H9 (cell line): ENCODE measurements at regions not wholly inside any gene's neighbourhood (a gene's known extent, or its start where the extent isn't known, plus 50 kb on each side); places are given as distances from the start of the nearest gene placed in this dataset.

Source experiments
- DNase-seq: peaks from one replicate; pipeline ENCODE4 v3.0.0-alpha.2; 2017
- H2AFZ ChIP-seq: one replicate; pipeline ENCODE4 v1.6.1; 2013; ENCODE audit warnings: mild to moderate bottlenecking, low read length, control low read depth, moderate library complexity
- H2AK5ac ChIP-seq: 2 replicates; pipeline ENCODE4 v1.6.1; 2013; ENCODE audit warnings: low read length, control low read depth, mixed read lengths; ENCODE audit not compliant: insufficient read length
- H2BK120ac ChIP-seq: one replicate; pipeline ENCODE4 v1.6.1; 2013; ENCODE audit warnings: low read depth, mild to moderate bottlenecking, low read length, control low read depth, inconsistent platforms; ENCODE audit not compliant: poor library complexity, severe bottlenecking
- H2BK12ac ChIP-seq: 2 replicates; pipeline ENCODE4 v1.6.1; 2013; ENCODE audit warnings: low read length, control low read depth, mixed read lengths, low read depth; ENCODE audit not compliant: insufficient read length
- H2BK15ac ChIP-seq: 2 replicates; pipeline ENCODE4 v1.6.1; 2013; ENCODE audit warnings: low read depth, low read length, control low read depth
- H2BK20ac ChIP-seq: one replicate; pipeline ENCODE4 v1.6.1; 2013; ENCODE audit warnings: low read depth, mild to moderate bottlenecking, low read length, control low read depth, inconsistent platforms; ENCODE audit not compliant: poor library complexity, severe bottlenecking
- H2BK5ac ChIP-seq: 2 replicates; pipeline ENCODE4 v1.6.1; 2013; ENCODE audit warnings: low read length, control low read depth, mixed read lengths; ENCODE audit not compliant: insufficient read length
- H3K14ac ChIP-seq: 2 replicates; pipeline ENCODE4 v1.6.1; 2013; ENCODE audit warnings: low read length, control low read depth; ENCODE audit not compliant: insufficient read depth
- H3K18ac ChIP-seq: 2 replicates; pipeline ENCODE4 v1.6.1; 2013; ENCODE audit warnings: low read depth, mild to moderate bottlenecking, mixed read lengths, low read length, control low read depth; ENCODE audit not compliant: insufficient read length
- H3K23ac ChIP-seq: 2 replicates; pipeline ENCODE4 v1.6.1; 2013; ENCODE audit warnings: low read length, control low read depth, mixed read lengths, low read depth; ENCODE audit not compliant: insufficient read length
- H3K23me2 ChIP-seq: 2 replicates; pipeline ENCODE4 v1.6.1; 2013; ENCODE audit warnings: low read depth, mild to moderate bottlenecking, mixed read lengths, low read length, control low read depth; ENCODE audit not compliant: insufficient read length, poor library complexity, severe bottlenecking
- H3K27ac ChIP-seq: 2 replicates; pipeline ENCODE4 v1.5.1; 2013; ENCODE audit warnings: low read length, control low read depth, mixed read lengths, low read depth; ENCODE audit not compliant: insufficient read length
- H3K27me3 ChIP-seq: 2 replicates; pipeline ENCODE4 v1.6.1; 2013; ENCODE audit warnings: low read length, control low read depth, inconsistent platforms; ENCODE audit not compliant: insufficient read depth
- H3K4ac ChIP-seq: 2 replicates; pipeline ENCODE4 v1.6.1; 2013; ENCODE audit warnings: low read depth, mild to moderate bottlenecking, control low read depth, inconsistent platforms, low read length, moderate library complexity
- H3K4me1 ChIP-seq: 2 replicates; pipeline ENCODE4 v1.6.1; 2013; ENCODE audit warnings: low read length, control low read depth, inconsistent platforms; ENCODE audit not compliant: insufficient read depth
- H3K4me2 ChIP-seq: 2 replicates; pipeline ENCODE4 v1.6.1; 2013; ENCODE audit warnings: low read length, control low read depth, mixed read lengths; ENCODE audit not compliant: insufficient read length, insufficient read depth
- H3K56ac ChIP-seq: 2 replicates; pipeline ENCODE4 v1.6.1; 2013; ENCODE audit warnings: low read depth, mild to moderate bottlenecking, mixed read lengths, low read length, control low read depth; ENCODE audit not compliant: insufficient read length
- H3K79me1 ChIP-seq: 2 replicates; pipeline ENCODE4 v1.6.1; 2013; ENCODE audit warnings: low read depth, mild to moderate bottlenecking, moderate library complexity, low read length, control low read depth, inconsistent platforms; ENCODE audit not compliant: insufficient read depth, poor library complexity, severe bottlenecking
- H3K79me2 ChIP-seq: 2 replicates; pipeline ENCODE4 v1.6.1; 2013; ENCODE audit warnings: low read length, control low read depth, inconsistent platforms; ENCODE audit not compliant: insufficient read depth
- H3K9ac ChIP-seq: 2 replicates; pipeline ENCODE4 v1.6.1; 2013; ENCODE audit warnings: low read length, control low read depth, mixed read lengths; ENCODE audit not compliant: insufficient read length; ENCODE audit errors: extremely low read depth
- H3K9me3 ChIP-seq: one replicate; pipeline ENCODE4 v1.6.1; 2013; ENCODE audit warnings: low read depth, low read length, inconsistent platforms; ENCODE audit not compliant: control insufficient read depth
- H3T11ph ChIP-seq: one replicate; pipeline ENCODE4 v1.6.1; 2013; ENCODE audit warnings: mild to moderate bottlenecking, low read length, control low read depth, inconsistent platforms
- H4K20me1 ChIP-seq: one replicate; pipeline ENCODE4 v1.6.1; 2013; ENCODE audit not compliant: control insufficient read depth, insufficient read length, insufficient read depth
- H4K5ac ChIP-seq: 2 replicates; pipeline ENCODE4 v1.6.1; 2013; ENCODE audit warnings: low read depth, mild to moderate bottlenecking, mixed read lengths, low read length, control low read depth; ENCODE audit not compliant: insufficient read length
- H4K8ac ChIP-seq: replicated peaks from 2 replicates; pipeline ENCODE4 v1.6.1; 2013; ENCODE audit warnings: low read length, control low read depth, mixed read lengths, low read depth; ENCODE audit not compliant: insufficient read length
- H4K91ac ChIP-seq: 2 replicates; pipeline ENCODE4 v1.6.1; 2013; ENCODE audit warnings: low read depth, mild to moderate bottlenecking, moderate library complexity, mixed read lengths, low read length, control low read depth; ENCODE audit not compliant: insufficient read length
- H3K27ac Mint-ChIP-seq, 3 experiments: 2 replicates in 2 of 3; 3 replicates in 1 of 3; pipeline ENCODE4 v1.8.0; 2020 to 2021; ENCODE audit warnings: mixed read lengths in 3 of 3, mild to moderate bottlenecking in 1 of 3, moderate library complexity in 1 of 3
- H3K27me3 Mint-ChIP-seq: 2 replicates; pipeline ENCODE4 v1.8.0; 2021; ENCODE audit warnings: low read depth, mild to moderate bottlenecking, moderate library complexity, mixed read lengths
- H3K36me3 Mint-ChIP-seq, 3 experiments: 2 replicates in 2 of 3; 3 replicates in 1 of 3; pipeline ENCODE4 v1.8.0; 2020 to 2021; ENCODE audit warnings: low read depth in 3 of 3, mixed read lengths in 3 of 3; ENCODE audit not compliant: insufficient read depth in 1 of 3
- H3K4me1 Mint-ChIP-seq, 2 experiments: 2 replicates each; pipeline ENCODE4 v1.8.0; 2020; ENCODE audit warnings: mixed read lengths in 2 of 2
- H3K4me3 Mint-ChIP-seq, 2 experiments: 2 replicates in 1 of 2; 3 replicates in 1 of 2; pipeline ENCODE4 v1.8.0; 2020 to 2021; ENCODE audit warnings: mild to moderate bottlenecking in 2 of 2, mixed read lengths in 2 of 2, moderate library complexity in 1 of 2
- H3K9me3 Mint-ChIP-seq, 2 experiments: 2 replicates in 1 of 2; 3 replicates in 1 of 2; pipeline ENCODE4 v1.8.0; 2020; ENCODE audit warnings: mild to moderate bottlenecking in 2 of 2, mixed read lengths in 2 of 2, moderate library complexity in 1 of 2
- WGBS: extraction: QIAGEN DNeasy Blood & Tissue Kit; methylation state at CpG from one replicate; pipeline ENCODE4 v1.1.7; 2013; ENCODE audit warnings: missing lambda C conversion rate, low lambda C conversion rate, mixed read lengths; ENCODE audit not compliant: insufficient read length; ENCODE audit errors: extremely low coverage; 5-methylcytosine and 5-hydroxymethylcytosine counted together
- TF ChIP-seq, protein P1 (sequence below): fragments of 200-600 bp; sonication (generic); conservative IDR thresholded peaks from 3 replicates; pipeline ENCODE4 v1.8.0; 2021; ENCODE audit warnings: antibody characterized with exemption, mild to moderate bottlenecking

DNA sequence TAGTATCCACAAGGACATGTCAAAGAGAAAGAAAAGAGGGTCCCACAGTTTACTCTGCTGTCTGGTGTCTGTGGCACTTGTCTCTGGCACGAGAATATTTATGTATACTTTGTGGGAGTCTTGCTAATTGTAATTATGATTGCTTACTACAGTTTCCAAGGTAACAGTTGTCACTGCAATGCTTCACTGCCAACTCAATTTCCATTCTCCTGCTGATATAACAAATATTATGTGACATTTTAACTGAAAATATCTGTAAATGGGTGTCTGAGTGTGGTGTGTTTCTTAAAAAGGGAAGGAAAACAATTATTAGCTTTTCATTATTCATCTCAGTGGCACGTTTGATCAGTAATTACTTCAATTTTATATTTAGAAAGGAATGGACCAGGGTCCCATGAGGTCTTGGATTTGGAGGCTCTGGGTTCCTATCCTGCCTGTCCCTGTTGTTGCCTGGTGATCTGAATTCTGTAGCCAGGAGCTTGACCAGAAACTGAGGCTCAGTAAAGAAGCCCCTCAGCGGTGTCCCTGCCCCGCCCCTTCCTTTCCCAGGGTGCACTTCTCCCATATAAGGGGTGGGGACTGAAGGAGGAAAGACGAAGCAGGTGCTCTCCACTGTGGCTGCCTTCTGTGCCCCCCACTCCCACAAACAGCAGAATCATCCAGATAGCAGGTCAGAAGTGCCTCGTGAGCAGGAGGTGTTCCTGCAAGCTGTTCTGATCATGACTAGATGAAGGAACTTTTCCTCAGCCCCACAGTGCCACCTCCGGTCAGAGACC lies 137.3 kb upstream of the KIF2A start:
- H4K91ac ChIP-seq, result no peak overlapping the region
- H2AFZ ChIP-seq, result no peak overlapping the region
- no peak overlapping the region for H2AK5ac ChIP-seq
- H2BK20ac ChIP-seq, result no peak overlapping the region
- H3K9ac ChIP-seq, result no peak overlapping the region
- H2BK5ac ChIP-seq, result no peak overlapping the region
- no peaks in the 10 kb centered on the region for H3K9me3 ChIP-seq
- H4K20me1 ChIP-seq, result no peaks in the 10 kb centered on the region
- Mint-ChIP-seq H3K4me1 (no peaks in the 10 kb centered on the region), H3K36me3 (no peaks in the 10 kb centered on the region), H3K9me3 (no peaks in the 10 kb centered on the region), H3K27me3 (peaks cover 3% of the 10 kb centered on the region), H3K4me3 (no peak overlapping the region), H3K27ac (no peak overlapping the region)
- WGBS, result no CpG with 5 or more reads among the region's 7 CpGs
- no peaks in the 10 kb centered on the region for H3K4me1 ChIP-seq
- H3K27ac ChIP-seq, result no peak overlapping the region
- H3T11ph ChIP-seq, result no peak overlapping the region
- no peak overlapping the region for H4K5ac ChIP-seq
- no peak overlapping the region for H2BK120ac ChIP-seq
- H3K79me1 ChIP-seq, result no peaks in the 10 kb centered on the region
- H3K23ac ChIP-seq, result no peak overlapping the region
- no peaks in the 10 kb centered on the region for H3K23me2 ChIP-seq
- no peak for DNase-seq
- H3K27me3 ChIP-seq, result no peaks in the 10 kb centered on the region
- no peak overlapping the region for H4K8ac ChIP-seq
- H3K79me2 ChIP-seq, result no peaks in the 10 kb centered on the region
- H3K56ac ChIP-seq, result no peak overlapping the region
- H3K4me2 ChIP-seq, result no peak overlapping the region
- TF ChIP-seq, protein P1, sequence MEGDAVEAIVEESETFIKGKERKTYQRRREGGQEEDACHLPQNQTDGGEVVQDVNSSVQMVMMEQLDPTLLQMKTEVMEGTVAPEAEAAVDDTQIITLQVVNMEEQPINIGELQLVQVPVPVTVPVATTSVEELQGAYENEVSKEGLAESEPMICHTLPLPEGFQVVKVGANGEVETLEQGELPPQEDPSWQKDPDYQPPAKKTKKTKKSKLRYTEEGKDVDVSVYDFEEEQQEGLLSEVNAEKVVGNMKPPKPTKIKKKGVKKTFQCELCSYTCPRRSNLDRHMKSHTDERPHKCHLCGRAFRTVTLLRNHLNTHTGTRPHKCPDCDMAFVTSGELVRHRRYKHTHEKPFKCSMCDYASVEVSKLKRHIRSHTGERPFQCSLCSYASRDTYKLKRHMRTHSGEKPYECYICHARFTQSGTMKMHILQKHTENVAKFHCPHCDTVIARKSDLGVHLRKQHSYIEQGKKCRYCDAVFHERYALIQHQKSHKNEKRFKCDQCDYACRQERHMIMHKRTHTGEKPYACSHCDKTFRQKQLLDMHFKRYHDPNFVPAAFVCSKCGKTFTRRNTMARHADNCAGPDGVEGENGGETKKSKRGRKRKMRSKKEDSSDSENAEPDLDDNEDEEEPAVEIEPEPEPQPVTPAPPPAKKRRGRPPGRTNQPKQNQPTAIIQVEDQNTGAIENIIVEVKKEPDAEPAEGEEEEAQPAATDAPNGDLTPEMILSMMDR, result no peak
- H3K18ac ChIP-seq, result no peak overlapping the region
- H3K14ac ChIP-seq, result no peak overlapping the region
- H2BK12ac ChIP-seq, result no peak overlapping the region
- no peak overlapping the region for H3K4ac ChIP-seq
- no peak overlapping the region for H2BK15ac ChIP-seq
